ENCODE measurements at regions not wholly inside any gene's neighbourhood (a gene's known extent, or its start where the extent isn't known, plus 50 kb on each side); places are given as distances from the start of the nearest gene placed in this dataset.

GRCh38 chr1:88062650-88063153 lies 621.4 kb upstream of the PKN2 start:
- no peak for TF ChIP-seq POLR2AphosphoS5 (IDR thresholded peaks at IDR 0.05)
- no peak for TF ChIP-seq EP300 (IDR thresholded peaks at IDR 0.05)
- no peak for TF ChIP-seq POLR2A (IDR thresholded peaks at IDR 0.05)
- no peak for TF ChIP-seq CTCF (IDR thresholded peaks at IDR 0.05)
- 77% methylated on average over 3 of the region's 3 CpGs for WGBS
- no peaks in the 10 kb centered on the region for H3K9me3 ChIP-seq

DNA sequence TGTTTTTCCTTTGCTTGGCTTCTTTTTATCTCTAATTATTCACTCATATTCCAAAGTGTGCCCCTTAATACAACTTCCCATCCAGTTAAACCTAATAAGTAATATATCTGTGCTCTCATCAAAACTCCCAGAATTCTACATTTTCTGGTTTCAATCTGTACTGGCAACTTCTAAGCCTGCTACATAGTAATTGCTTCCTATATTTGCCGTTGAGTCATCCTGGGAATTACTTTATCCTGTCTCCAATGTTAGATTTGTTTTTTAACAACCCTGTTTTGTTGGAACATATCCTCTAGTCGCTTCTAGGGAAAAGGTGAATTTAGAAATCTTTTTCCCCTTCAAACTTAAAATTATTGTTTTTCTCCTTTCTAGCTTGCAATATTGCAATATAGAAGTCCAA lies 620.5 kb upstream of the PKN2 start:
- WGBS = 34% methylated on average over 2 of the region's 2 CpGs

More at GRCh38 chr1:88062650-88063153, 621.4 kb upstream of the PKN2 start:
- H3K27me3 ChIP-seq = no peaks in the 10 kb centered on the region
- H3K36me3 ChIP-seq = no peaks in the 10 kb centered on the region
- no peak overlapping the region for H3K4me3 ChIP-seq
- peaks cover 23% of the 10 kb centered on the region for H3K4me1 ChIP-seq
- no peak for DNase-seq (ENCODE audit: low spot score in 2 of 2)
- H3K27ac ChIP-seq = no peak overlapping the region

DNA sequence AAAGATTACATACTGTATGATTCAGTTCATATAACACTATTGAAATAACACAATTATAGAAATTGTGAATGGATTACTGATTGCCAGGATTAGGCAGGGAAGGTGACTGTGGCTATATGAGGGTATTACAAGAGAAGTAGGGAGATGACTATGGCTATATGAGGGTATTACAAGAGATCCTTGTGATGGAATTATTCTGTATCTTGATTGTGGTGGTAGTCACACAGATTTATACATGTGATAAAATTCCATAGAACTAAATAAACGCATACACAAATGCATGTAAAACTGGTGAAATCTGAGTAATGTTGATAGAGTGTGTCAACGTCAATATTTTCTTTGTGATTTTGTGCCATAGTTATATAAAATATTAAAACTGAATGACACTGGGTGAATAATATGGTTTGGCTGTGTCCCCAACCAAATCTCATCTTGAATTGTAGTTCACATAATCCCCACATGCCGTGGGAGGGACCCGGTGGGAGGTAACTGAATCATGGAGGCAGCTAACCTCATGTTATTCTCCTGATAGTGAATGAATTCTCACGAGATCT lies 615.6 kb upstream of the PKN2 start:
- 83% methylated on average over 5 of the region's 5 CpGs for WGBS
- no peaks in the 10 kb centered on the region for H3K36me3 ChIP-seq
- peaks cover 3% of the 10 kb centered on the region for H3K4me1 ChIP-seq

More for the DNA sequence above, 620.5 kb upstream of the PKN2 start:
- DNase-seq (ENCODE audit: low spot score in 2 of 2) = no peak
- TF ChIP-seq EP300 (IDR thresholded peaks at IDR 0.05) (no peak), POLR2A (IDR thresholded peaks at IDR 0.05) (no peak), CTCF (IDR thresholded peaks at IDR 0.05) (no peak), POLR2AphosphoS5 (IDR thresholded peaks at IDR 0.05) (no peak)
- no peaks in the 10 kb centered on the region for H3K36me3 ChIP-seq
- H3K4me1 ChIP-seq = peaks cover 23% of the 10 kb centered on the region
- H3K27me3 ChIP-seq = no peaks in the 10 kb centered on the region
- H3K4me3 ChIP-seq = no peak overlapping the region
- no peak overlapping the region for H3K27ac ChIP-seq
- no peaks in the 10 kb centered on the region for H3K9me3 ChIP-seq

GRCh38 chr1:88070956-88071355 lies 613.1 kb upstream of the PKN2 start:
- 67% methylated on average over 1 of the region's 1 CpG for WGBS
- DNase-seq (ENCODE audit: low spot score in 2 of 2) = no peak
- no peaks in the 10 kb centered on the region for H3K4me1 ChIP-seq

More for the DNA sequence above, 615.6 kb upstream of the PKN2 start:
- Histone ChIP-seq H3K27ac (no peak overlapping the region), H3K9me3 (no peaks in the 10 kb centered on the region), H3K4me3 (no peak overlapping the region), H3K27me3 (no peaks in the 10 kb centered on the region)
- TF ChIP-seq EP300 (IDR thresholded peaks at IDR 0.05) (no peak), POLR2A (IDR thresholded peaks at IDR 0.05) (no peak), CTCF (IDR thresholded peaks at IDR 0.05) (no peak), POLR2AphosphoS5 (IDR thresholded peaks at IDR 0.05) (no peak)
- DNase-seq (ENCODE audit: low spot score in 2 of 2) = no peak

More at GRCh38 chr1:88070956-88071355, 613.1 kb upstream of the PKN2 start:
- H3K27me3 ChIP-seq = no peaks in the 10 kb centered on the region
- no peaks in the 10 kb centered on the region for H3K9me3 ChIP-seq
- no peak for TF ChIP-seq CTCF (IDR thresholded peaks at IDR 0.05)
- TF ChIP-seq EP300 (IDR thresholded peaks at IDR 0.05) = no peak
- TF ChIP-seq POLR2AphosphoS5 (IDR thresholded peaks at IDR 0.05) = no peak
- TF ChIP-seq POLR2A (IDR thresholded peaks at IDR 0.05) = no peak
- no peaks in the 10 kb centered on the region for H3K36me3 ChIP-seq
- H3K4me3 ChIP-seq = no peak overlapping the region
- no peak overlapping the region for H3K27ac ChIP-seq

Measured in suprapubic skin (tissue), 4 donors.